Superior temporal gyrus (tissue), 1 donor: ENCODE measurements at regions not wholly inside any gene's neighbourhood (a gene's known extent, or its start where the extent isn't known, plus 50 kb on each side); places are given as distances from the start of the nearest gene placed in this dataset.

Experiments used
- DNase-seq: peaks from one replicate; pipeline ENCODE4 v3.0.0-alpha.2; 2016; ENCODE audit errors: extremely low spot score

DNA sequence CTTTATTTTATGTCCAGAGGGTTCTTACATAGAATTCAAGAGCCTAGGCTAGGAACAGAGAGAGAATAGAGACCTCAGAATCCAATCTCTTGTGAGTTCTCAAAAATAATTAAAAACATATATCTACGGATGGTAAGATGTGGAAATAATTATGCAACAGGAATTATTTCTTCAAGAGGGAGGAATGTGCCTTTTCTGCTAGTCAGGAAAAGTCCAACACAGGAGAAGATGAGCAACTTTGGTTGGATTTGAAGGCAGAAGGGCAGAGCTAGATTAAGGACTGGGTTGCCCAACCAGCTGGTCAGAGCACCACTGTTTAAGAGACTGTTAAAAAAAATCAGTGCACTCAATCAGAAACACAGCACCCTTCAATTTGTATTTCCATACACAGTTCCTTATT, 365.5 kb downstream of the ETNK1 start:
- no peak for DNase-seq

DNA sequence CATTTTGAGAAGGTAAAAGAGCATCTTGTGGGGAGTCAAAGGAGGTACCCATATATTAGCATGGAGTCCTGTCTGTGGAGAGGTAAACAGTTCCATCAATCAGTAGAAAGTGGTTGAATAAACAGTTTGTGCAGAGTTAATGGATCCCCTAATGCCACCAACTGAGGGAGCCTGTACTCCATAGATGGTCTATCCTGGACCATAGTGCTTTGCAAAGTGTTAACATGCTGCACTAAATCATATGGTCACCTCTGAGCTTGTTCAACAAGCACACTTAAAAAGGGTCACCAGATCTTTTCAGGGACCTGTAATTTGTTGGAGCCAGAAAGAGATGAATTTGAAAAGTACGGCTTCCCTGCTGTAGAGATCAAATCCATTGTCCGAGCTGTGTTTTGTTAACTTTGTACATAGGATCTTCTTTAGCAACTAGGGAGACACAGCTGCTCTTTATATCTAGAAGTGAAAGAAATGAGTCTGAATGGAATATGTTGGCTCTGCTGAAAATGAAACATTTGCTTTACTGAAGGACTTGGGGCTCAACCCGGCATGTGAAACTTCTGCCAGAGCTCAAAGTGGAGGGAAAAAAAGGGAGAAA, 366.4 kb downstream of the ETNK1 start:
- no peak for DNase-seq

- no peak for DNase-seq
These were observed 368.8 kb downstream of the ETNK1 start for GRCh38 chr12:22993609-22994315.

DNA sequence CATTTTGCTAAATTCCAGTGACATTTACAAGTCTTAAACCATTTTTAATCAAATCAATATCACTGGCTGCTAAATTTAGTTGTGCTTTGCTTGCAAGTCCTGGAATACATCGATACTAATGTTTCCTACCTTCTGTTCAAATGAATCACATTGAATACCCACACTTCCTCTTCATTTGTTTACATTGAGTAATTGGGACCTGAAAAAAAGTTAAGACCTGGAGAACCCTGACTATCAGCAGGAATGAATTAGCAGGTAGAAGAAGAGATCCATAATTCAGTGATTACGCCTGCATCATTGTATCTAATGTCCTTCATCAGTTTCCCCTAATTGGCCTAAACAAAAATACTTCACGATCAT, 369.3 kb downstream of the ETNK1 start:
- DNase-seq, result no peak

GRCh38 chr12:23001487-23001886, 376.5 kb downstream of the ETNK1 start:
- DNase-seq, result no peak

DNA sequence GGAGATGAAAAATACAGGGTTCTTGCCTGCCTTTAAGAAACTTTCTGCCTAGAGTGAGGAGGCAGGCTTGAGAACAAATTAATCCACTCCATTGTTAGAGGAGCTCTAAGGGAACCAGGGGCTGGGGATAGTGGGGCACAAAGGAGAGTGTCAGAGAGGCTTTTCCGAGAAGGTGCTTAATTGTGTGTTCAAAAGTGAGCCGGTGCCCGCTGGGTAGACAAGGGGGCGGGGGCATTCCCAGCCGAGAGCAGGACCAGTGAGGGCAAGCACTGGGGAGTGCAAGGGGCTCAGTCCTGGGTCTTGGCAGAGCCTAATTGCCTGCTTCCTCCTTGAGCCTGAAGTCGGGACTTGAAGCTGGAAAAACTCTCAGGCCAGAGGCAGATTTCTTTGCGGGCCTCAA, 377.4 kb downstream of the ETNK1 start:
- DNase-seq, result no peak

DNA sequence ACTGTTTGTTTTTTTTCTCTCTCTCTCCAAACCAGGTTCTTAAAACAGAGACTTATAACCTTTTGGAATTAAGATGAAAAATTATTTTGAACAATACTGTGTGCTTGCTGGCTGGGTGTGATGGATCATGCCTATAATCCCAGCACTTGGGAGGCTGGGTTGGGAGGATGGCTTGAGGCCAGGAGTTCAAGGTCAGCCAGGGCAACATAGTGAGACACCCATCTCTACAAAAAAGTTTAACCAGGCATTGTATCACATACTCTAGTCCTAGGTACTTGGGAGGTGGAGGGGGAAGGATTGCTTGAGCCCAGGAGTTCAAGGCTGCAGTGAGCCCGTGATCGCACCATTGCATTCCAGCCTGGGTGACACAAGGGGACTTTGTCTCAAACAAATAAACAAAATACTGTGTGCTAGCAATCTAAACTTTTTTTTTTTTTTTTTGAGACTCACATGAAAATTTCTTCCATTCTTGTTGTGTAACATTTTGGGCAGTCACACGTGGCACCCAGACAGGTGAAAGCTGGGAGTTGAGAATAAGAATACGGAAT, 379.6 kb downstream of the ETNK1 start:
- no peak for DNase-seq

DNA sequence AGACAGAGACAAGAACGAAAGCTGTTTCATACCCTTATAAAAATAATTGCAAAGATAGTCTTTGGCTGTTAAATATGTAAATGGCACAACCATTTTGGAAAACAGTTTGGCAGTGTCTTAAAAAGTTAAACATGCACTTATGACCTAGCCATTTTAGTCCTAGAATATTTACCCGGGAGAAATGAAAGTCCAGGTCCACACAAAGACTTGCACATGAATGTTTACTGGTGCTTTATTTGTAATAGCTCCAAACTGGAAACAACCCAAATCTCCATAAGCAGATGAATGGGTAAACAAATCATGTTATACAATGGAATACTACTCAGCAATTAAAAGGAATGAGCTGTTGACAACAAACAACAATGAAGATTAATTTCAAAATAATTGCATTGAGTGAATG, 380.4 kb downstream of the ETNK1 start:
- DNase-seq, result no peak

DNA sequence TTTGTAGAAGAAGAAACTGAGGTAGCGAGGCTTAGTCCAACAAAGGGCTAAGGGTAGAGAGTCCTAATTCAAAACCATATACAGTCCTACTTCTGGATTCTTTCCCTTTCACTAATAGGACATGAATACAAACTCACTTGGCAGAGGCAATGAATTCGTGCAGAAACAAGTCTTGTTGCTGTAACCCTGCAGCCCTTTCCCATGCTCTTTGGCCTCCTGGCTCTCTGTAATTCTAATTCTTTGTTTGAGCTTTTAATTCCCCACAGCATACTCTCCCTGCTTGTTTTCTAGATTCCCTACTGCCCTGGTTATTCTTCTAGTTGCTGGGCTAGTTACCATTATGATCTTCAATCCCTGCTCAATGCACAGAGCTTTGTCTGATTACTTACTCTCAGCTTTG, 381.4 kb downstream of the ETNK1 start:
- no peak for DNase-seq

DNA sequence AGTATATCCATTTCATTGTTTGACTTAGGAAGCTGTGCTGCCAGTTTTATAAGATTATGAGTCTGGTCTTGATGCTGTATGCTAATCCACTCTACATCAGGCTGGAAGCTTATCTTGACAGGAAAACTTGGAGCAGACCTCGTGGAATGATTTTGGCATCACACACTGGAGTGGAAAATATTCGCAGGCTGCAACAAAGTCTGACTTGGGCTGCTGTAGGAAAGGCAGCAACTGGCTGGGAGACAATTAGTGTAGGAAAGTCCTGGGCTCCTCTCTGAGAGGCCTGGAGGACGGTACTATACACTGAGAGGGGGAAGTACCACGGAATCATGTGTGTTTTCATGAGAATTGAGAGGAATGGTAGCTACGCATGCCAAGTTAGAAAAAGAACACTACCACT, 383.7 kb downstream of the ETNK1 start:
- DNase-seq, result peak; percentile 21

- DNase-seq, result no peak
These were observed 389.8 kb downstream of the ETNK1 start for GRCh38 chr12:23014749-23015148.

DNA sequence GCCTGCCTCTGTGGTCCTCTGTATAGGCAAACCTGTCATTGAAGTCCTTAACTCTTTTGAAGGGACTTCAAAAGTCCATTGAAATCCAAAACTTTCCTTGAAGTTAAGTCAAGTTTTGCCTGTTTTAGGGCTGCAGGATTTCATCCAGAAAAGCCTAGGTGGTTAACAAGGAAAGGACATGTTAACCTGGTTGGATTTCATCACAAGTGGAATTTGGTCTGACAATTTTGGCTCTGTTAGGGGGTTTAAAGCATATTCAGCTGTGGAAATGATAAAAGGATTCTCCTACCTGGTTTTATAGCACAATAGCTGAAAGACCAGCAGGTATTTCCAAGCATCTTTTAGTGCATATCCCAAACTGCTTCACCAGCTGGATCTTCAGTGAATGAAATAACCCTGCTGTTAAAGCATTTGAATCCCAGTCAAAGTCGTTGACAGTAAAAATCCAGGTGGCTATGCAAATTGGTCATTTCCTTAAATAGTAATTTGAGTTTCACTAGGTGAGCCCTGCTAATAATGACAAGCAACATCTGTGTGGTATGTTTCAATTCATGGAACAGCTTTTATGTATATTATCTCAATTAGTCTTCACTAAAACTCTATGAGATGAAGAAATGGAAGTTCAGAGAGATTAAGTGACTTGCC, 400.5 kb downstream of the ETNK1 start:
- DNase-seq, result no peak

- DNase-seq, result no peak
These were observed 403.3 kb downstream of the ETNK1 start for GRCh38 chr12:23028158-23028802.

DNA sequence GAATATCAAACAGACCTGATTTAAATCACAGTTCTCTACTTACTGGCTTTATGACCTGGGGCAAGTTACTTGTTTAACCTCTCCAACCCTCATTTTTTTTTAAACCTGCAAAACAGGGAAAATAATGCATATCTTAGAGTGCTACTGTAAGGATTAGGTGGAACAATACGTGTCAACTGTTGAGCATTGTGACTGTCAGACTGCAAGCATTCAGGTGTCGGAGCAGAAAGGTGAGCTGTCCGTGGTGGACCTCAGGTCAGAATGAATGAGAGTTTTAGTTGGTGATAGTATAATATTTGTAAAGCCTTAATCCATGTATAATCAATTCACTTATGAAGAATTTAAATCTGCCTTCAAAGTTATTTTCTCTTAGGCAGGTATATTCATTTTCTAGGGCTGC, 404.2 kb downstream of the ETNK1 start:
- no peak for DNase-seq

DNA sequence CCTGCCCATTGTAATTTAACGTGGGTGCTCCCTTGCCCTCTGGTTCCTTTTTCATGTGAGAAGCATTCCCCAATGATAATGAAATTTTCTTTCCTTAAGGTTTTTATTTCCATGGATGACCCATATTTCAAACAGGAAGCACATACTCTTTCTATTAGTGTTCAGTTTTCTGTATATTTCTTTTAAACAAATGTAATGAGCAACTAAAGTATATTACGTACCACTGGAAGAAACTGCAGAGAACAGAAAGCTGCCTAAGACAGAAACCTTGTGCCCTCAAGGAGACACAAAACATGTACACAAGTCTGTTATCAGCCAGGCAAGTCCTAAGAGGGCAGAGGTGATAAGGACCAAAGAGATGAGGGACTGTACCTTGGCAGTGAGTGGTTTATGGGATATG, 414.9 kb downstream of the ETNK1 start:
- no peak for DNase-seq

DNA sequence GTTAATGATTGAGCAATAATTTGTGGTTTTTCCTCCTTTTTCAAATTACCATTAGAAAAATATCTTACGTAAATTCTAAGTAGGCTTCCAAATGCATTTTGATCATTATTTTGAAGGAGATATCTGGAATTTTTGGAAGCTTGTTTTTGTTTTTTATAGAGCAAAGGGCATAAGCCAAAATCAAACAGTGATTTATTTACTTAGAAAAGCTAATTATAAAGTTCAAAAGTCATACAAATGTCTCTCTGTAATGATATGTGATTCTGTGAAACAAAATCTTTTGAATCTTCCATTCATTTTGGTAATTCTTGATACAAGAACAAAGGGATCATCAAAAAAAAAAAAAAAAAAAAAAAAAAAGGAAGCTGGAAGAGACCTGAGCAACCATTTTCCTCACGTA, 416.8 kb downstream of the ETNK1 start:
- no peak for DNase-seq

DNA sequence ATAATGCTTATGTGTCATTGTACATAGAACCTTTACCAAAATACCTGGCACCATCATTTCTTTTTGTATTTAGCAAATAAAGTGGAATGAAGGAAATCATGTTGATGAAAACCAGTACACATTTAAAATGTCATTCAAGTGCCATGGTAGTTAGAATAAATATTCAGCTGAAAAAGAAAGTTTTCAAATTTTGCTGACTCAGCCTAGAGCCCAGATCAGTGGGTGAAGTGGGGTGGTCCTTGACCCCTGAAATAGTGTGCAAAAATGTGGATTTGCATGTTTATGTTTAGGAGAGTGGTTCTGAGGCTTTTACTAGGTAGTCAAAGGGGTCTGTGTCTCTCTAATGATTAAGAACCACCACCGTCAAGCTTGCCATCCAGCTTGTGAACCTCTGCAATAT, 418.7 kb downstream of the ETNK1 start:
- no peak for DNase-seq

DNA sequence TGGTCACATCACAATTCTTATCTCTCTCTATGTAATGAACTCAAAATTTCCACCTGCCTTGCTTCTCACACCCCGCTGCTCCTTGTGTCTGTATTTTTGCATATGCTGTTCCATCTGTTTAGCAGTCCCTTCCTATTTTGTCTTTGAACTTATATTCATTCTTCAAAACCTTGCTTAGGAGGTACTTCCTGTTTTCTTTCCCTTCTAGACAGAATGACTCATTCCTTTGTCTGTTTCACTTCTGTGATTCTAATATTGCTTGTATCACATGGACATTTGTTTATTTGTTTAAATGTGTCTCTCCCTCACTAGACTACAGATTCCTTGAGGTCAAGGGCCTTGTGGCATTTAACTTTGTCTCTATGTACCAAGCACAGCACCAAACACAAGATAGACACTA, 424.2 kb downstream of the ETNK1 start:
- no peak for DNase-seq

GRCh38 chr12:23055004-23055403, 430.0 kb downstream of the ETNK1 start:
- DNase-seq, result no peak

DNA sequence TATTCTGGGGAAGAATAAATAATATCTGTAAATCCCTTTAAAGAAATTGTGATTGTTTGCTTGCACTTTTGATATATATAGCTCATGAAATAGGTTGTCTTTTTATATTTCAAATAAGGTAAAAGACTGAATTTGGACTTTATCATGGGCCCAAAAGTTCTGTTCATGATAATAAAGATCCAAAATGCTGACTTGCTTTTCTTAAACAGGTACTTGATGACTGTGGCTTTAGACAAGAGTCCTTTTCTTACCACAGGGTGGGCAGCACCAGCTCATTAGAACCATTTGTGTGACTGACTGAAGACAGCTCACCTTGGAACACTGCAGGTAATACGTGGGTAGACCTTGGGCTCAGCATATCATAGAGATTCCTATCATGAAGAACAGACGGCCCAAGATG, 432.6 kb downstream of the ETNK1 start:
- DNase-seq, result no peak

DNA sequence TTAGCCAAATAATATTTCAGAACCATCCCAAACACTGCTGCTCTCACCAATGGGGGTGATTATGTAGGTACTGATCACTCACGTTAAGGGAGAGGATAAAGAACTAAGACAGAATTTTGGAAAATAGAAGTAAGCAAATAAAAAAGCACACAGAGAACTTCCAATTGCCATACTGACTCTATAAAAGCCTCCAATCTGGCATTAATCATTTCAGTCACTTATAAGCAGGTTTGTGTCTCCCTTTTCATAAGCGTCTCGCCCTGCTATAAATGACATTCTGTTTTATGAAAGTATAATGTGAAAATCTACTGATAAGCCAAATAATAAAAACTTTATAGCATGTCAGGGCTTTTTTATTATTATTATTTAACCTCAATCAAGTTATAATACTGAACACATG, 435.2 kb downstream of the ETNK1 start:
- DNase-seq, result no peak

DNA sequence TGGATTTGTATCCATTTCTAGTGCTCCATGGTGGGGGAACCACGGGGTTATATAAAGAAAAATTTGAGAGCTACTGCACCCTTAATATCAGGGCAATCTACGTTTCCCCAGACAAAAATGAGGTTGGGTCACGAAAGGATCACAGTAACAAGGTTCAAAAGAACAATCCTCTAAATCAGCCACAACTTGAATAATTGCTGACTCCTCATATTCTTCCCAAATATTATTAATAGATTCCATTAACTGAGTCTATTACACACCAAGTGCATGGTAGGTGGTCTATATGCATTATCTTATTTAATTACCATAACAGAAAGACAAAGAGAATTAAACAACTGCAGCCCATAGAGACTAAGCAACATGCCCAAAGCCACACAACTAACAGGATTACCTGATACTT, 438.2 kb downstream of the ETNK1 start:
- DNase-seq, result no peak

DNA sequence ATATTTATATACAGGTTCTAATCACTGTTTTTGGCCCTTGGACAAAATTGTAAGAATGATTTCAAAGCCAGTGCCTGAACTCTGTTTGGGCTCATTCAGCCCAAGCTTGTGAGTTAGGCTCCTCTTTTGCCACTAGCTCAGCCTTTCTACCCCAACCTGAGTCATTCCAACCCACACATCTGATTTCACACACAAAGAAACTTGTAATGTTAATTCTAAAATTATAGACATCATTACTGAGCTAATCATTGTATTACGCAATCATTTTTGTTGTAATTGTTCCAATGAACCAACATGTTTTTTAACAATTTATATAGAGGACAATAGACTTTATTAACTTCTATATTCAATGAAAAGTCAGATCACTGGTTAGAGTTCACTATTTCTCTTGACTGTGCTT, 441.1 kb downstream of the ETNK1 start:
- no peak for DNase-seq
